Right lobe of liver (tissue), 6 donors: ENCODE measurements at regions not wholly inside any gene's neighbourhood (a gene's known extent, or its start where the extent isn't known, plus 50 kb on each side); places are given as distances from the start of the nearest gene placed in this dataset.

Experiments
- ATAC-seq, 4 donors: fragments of 200-7000 bp; cut with Tn5 transposase; one replicate each; pipeline ENCODE4 v1.9.1; 2020; ENCODE audit warnings: mild to moderate bottlenecking in 4 of 4, moderate library complexity in 4 of 4
- DNase-seq, 3 donors: peaks; one replicate each; pipeline ENCODE4 v3.0.0-alpha.2; 2020
- H3K27ac ChIP-seq, 3 donors: fragments of 200-600 bp; one replicate each; pipeline ENCODE4 v1.8.0; 2022
- H3K27me3 ChIP-seq, 2 donors: fragments of 200-600 bp; one replicate each; pipeline ENCODE4 v1.8.0; 2022
- H3K36me3 ChIP-seq, 4 donors: fragments of 200-600 bp; sonication (generic) in 1 of 4; one replicate each; pipeline versions ENCODE4 v1.5.1 to v1.8.0; 2017 to 2022; ENCODE audit warnings: control low read depth in 1 of 4
- H3K4me1 ChIP-seq, 4 donors: fragments of 200-600 bp; sonication (generic) in 1 of 4; one replicate each; pipeline versions ENCODE4 v1.5.1 to v1.8.0; 2017 to 2022; ENCODE audit warnings: control low read depth in 1 of 4
- H3K4me3 ChIP-seq, 3 donors: fragments of 200-600 bp; one replicate each; pipeline ENCODE4 v1.8.0; 2022
- H3K9me3 ChIP-seq, 4 donors: fragments of 200-600 bp; sonication (generic) in 1 of 4; one replicate each; pipeline versions ENCODE4 v1.5.1 to v1.8.0; 2017 to 2022; ENCODE audit warnings: control low read depth in 1 of 4
- CTCF ChIP-seq, 4 donors: fragments of 200-600 bp in 3 of 4; fragments of 450-650 bp in 1 of 4; IDR thresholded peaks; one replicate each; pipeline versions ENCODE4 v1.5.1 to v1.8.0; 2016 to 2022; ENCODE audit warnings: antibody characterized with exemption in 4 of 4, mild to moderate bottlenecking in 2 of 4
- POLR2A ChIP-seq: fragments of 450-650 bp; IDR thresholded peaks from one replicate; pipeline ENCODE4 v1.6.1; 2017; ENCODE audit warnings: antibody characterized with exemption, mild to moderate bottlenecking
- WGBS: methylation state at CpG from one replicate; pipeline ENCODE4 v1.1.6; 2018; ENCODE audit warnings: low coverage, low lambda C conversion rate; ENCODE audit not compliant: insufficient coverage; ENCODE audit errors: missing lambda C conversion rate; 5-methylcytosine and 5-hydroxymethylcytosine counted together
- intact Hi-C, 2 donors: fragments of 100-400 bp; cut with DNase I; formaldehyde crosslinking; loops; one replicate each; pipeline versions ENCODE4 v1.11.2 to v1.14.1; 2022
- donor health status: DM: no; HTN: yes; CAD: no.
- donor health status: DM: no; HTN: no; CAD: no.
- donor health status: DM: no; HTN: no; CAD: no.
- donor health status: DM: no; HTN: yes; CAD: no.
- donor health status: DM: no; HTN: yes; CAD: no.

GRCh38 chr6:78025502-78025901, 372.7 kb downstream of the MEI4 start:
- no peak for TF ChIP-seq POLR2A
- no peak for TF ChIP-seq CTCF (IDR thresholded peaks at IDR 0.05)
- Histone ChIP-seq H3K9me3 (no peaks in the 10 kb centered on the region), H3K27me3 (no peaks in the 10 kb centered on the region), H3K4me3 (no peak overlapping the region), H3K27ac (no peak overlapping the region), H3K4me1 (no peaks in the 10 kb centered on the region), H3K36me3 (no peaks in the 10 kb centered on the region)
- DNase-seq = no peak
- intact Hi-C loops = no loop called here
- ATAC-seq = no peak

- no peak overlapping the region for H3K27ac ChIP-seq
- H3K4me3 ChIP-seq = no peak overlapping the region
- no peaks in the 10 kb centered on the region for H3K36me3 ChIP-seq
- H3K9me3 ChIP-seq = no peaks in the 10 kb centered on the region
- no peaks in the 10 kb centered on the region for H3K4me1 ChIP-seq
- no peaks in the 10 kb centered on the region for H3K27me3 ChIP-seq
- DNase-seq (no peak), ATAC-seq (no peak)
- TF ChIP-seq CTCF (IDR thresholded peaks at IDR 0.05) = no peak
- TF ChIP-seq POLR2A = no peak
- intact Hi-C loops = no loop called here
These were observed 378.4 kb downstream of the MEI4 start for GRCh38 chr6:78031228-78031627.

- H3K4me1 ChIP-seq = no peaks in the 10 kb centered on the region
These were observed 406.3 kb downstream of the MEI4 start for GRCh38 chr6:78059171-78059570.

GRCh38 chr6:78062993-78063392, 410.2 kb downstream of the MEI4 start:
- no peak for ATAC-seq
- intact Hi-C loops = no loop called here
- H3K9me3 ChIP-seq = no peaks in the 10 kb centered on the region
- H3K27me3 ChIP-seq = no peaks in the 10 kb centered on the region
- H3K27ac ChIP-seq = no peak overlapping the region
- DNase-seq = no peak
- H3K4me1 ChIP-seq = no peaks in the 10 kb centered on the region
- no peaks in the 10 kb centered on the region for H3K36me3 ChIP-seq
- H3K4me3 ChIP-seq = no peak overlapping the region
- WGBS = 79% methylated on average over 4 of the region's 4 CpGs
- no peak for TF ChIP-seq POLR2A
- TF ChIP-seq CTCF (IDR thresholded peaks at IDR 0.05) = no peak

More at GRCh38 chr6:78059171-78059570, 406.3 kb downstream of the MEI4 start:
- intact Hi-C loops = no loop called here
- Histone ChIP-seq H3K27me3 (no peaks in the 10 kb centered on the region), H3K27ac (no peak overlapping the region), H3K36me3 (no peaks in the 10 kb centered on the region), H3K9me3 (no peaks in the 10 kb centered on the region), H3K4me3 (no peak overlapping the region)
- TF ChIP-seq CTCF (IDR thresholded peaks at IDR 0.05) = no peak
- no peak for TF ChIP-seq POLR2A
- DNase-seq = no peak
- ATAC-seq = no peak
- WGBS = 62% methylated on average over 1 of the region's 1 CpG

- no peaks in the 10 kb centered on the region for H3K9me3 ChIP-seq
- TF ChIP-seq CTCF (IDR thresholded peaks at IDR 0.05) (no peak), POLR2A (no peak)
- H3K4me3 ChIP-seq = no peak overlapping the region
- ATAC-seq (no peak), DNase-seq (no peak)
- no peaks in the 10 kb centered on the region for H3K4me1 ChIP-seq
- intact Hi-C loops = no loop called here
- H3K36me3 ChIP-seq = no peaks in the 10 kb centered on the region
- H3K27me3 ChIP-seq = no peaks in the 10 kb centered on the region
- 50% methylated on average over 5 of the region's 5 CpGs for WGBS
- H3K27ac ChIP-seq = no peak overlapping the region
These were observed 423.5 kb downstream of the MEI4 start for GRCh38 chr6:78076371-78076770.
